ENCODE measurements at regions not wholly inside any gene's neighbourhood (a gene's known extent, or its start where the extent isn't known, plus 50 kb on each side); places are given as distances from the start of the nearest gene placed in this dataset.

- DNase-seq (ENCODE audit: low read depth in 2 of 3, low spot score in 2 of 3) = no peak
Observed at GRCh38 chr17:33473061-33473460, 180.0 kb upstream of the ASIC2 start.

- DNase-seq (ENCODE audit: low read depth in 2 of 3, low spot score in 2 of 3) = no peak
Observed at GRCh38 chr17:33474789-33475188, 181.7 kb upstream of the ASIC2 start.

- no peak for DNase-seq (ENCODE audit: low read depth in 2 of 3, low spot score in 2 of 3)
Observed at GRCh38 chr17:33475594-33475993, 182.5 kb upstream of the ASIC2 start.

GRCh38 chr17:33481652-33482051, 188.6 kb upstream of the ASIC2 start:
- no peak for DNase-seq (ENCODE audit: low read depth in 2 of 3, low spot score in 2 of 3)

- DNase-seq (ENCODE audit: low read depth in 2 of 3, low spot score in 2 of 3) = no peak
Observed at GRCh38 chr17:33482636-33483035, 189.5 kb upstream of the ASIC2 start.

GRCh38 chr17:33484559-33484958, 191.5 kb upstream of the ASIC2 start:
- DNase-seq (ENCODE audit: low read depth in 2 of 3, low spot score in 2 of 3) = no peak

- no peak for DNase-seq (ENCODE audit: low read depth in 2 of 3, low spot score in 2 of 3)
Observed at GRCh38 chr17:33486135-33486885, 193.2 kb upstream of the ASIC2 start.

GRCh38 chr17:33487187-33487879, 194.2 kb upstream of the ASIC2 start:
- DNase-seq (ENCODE audit: low read depth in 2 of 3, low spot score in 2 of 3) = no peak

- no peak for DNase-seq (ENCODE audit: low read depth in 2 of 3, low spot score in 2 of 3)
Observed at GRCh38 chr17:33491871-33492481, 198.9 kb upstream of the ASIC2 start.

GRCh38 chr17:33492731-33493265, 199.7 kb upstream of the ASIC2 start:
- no peak for DNase-seq (ENCODE audit: low read depth in 2 of 3, low spot score in 2 of 3)

- no peak for DNase-seq (ENCODE audit: low read depth in 2 of 3, low spot score in 2 of 3)
Observed at GRCh38 chr17:33493566-33493965, 200.5 kb upstream of the ASIC2 start.

GRCh38 chr17:33494151-33494550, 201.1 kb upstream of the ASIC2 start:
- no peak for DNase-seq (ENCODE audit: low read depth in 2 of 3, low spot score in 2 of 3)

- DNase-seq (ENCODE audit: low read depth in 2 of 3, low spot score in 2 of 3) = no peak
Observed at GRCh38 chr17:33497623-33498022, 204.5 kb upstream of the ASIC2 start.

- no peak for DNase-seq (ENCODE audit: low read depth in 2 of 3, low spot score in 2 of 3)
Observed at GRCh38 chr17:33498069-33498468, 205.0 kb upstream of the ASIC2 start.

GRCh38 chr17:33499040-33499439, 205.9 kb upstream of the ASIC2 start:
- DNase-seq (ENCODE audit: low read depth in 2 of 3, low spot score in 2 of 3) = no peak

GRCh38 chr17:33500151-33500550, 207.1 kb upstream of the ASIC2 start:
- no peak for DNase-seq (ENCODE audit: low read depth in 2 of 3, low spot score in 2 of 3)

GRCh38 chr17:33501185-33501584, 208.1 kb upstream of the ASIC2 start:
- no peak for DNase-seq (ENCODE audit: low read depth in 2 of 3, low spot score in 2 of 3)

- DNase-seq (ENCODE audit: low read depth in 2 of 3, low spot score in 2 of 3) = no peak
Observed at GRCh38 chr17:33504571-33504970, 211.5 kb upstream of the ASIC2 start.

- DNase-seq (ENCODE audit: low read depth in 2 of 3, low spot score in 2 of 3) = peak in 2 of 3 donors; percentile 26 to 68
Observed at GRCh38 chr17:33506889-33507650, 214.0 kb upstream of the ASIC2 start.

- no peak for DNase-seq (ENCODE audit: low read depth in 2 of 3, low spot score in 2 of 3)
Observed at GRCh38 chr17:33508215-33508614, 215.1 kb upstream of the ASIC2 start.

- no peak for DNase-seq (ENCODE audit: low read depth in 2 of 3, low spot score in 2 of 3)
Observed at GRCh38 chr17:33509331-33509730, 216.2 kb upstream of the ASIC2 start.

Data from hematopoietic multipotent progenitor cell (in vitro differentiated cells).